H1 (cell line): ENCODE measurements at regions not wholly inside any gene's neighbourhood (a gene's known extent, or its start where the extent isn't known, plus 50 kb on each side); places are given as distances from the start of the nearest gene placed in this dataset.

Experiments used
- CTCF ChIA-PET: fragments of 300-600 bp; sonication (Branson Sonifier 250); formaldehyde crosslinking; loops from one replicate; lab custom pipeline; 2021; ENCODE audit not compliant: partially characterized antibody; lab: Charles Lee
- POLR2A ChIA-PET: fragments of 300-600 bp; sonication (Branson Sonifier 250); formaldehyde crosslinking; loops from one replicate; lab custom pipeline; 2021; ENCODE audit warnings: inconsistent platforms; ENCODE audit not compliant: partially characterized antibody; lab: Charles Lee
- DNase-seq, 2 experiments: peaks; one replicate each; pipeline versions ENCODE4 v3.0.0 to v3.0.0-alpha.2; 2010 to 2022; ENCODE audit warnings: low spot score in 2 of 2, low read depth in 1 of 2, mixed read lengths in 1 of 2
- FAIRE-seq: peaks from 2 replicates; lab custom pipeline; 2011; peaks lifted over from hg19 to GRCh38; lab: Jason Lieb, UNC
- H2AFZ ChIP-seq: 2 replicates; pipeline ENCODE4 v1.8.1; 2012; ENCODE audit warnings: low read length, inconsistent platforms
- H2AK5ac ChIP-seq: 2 replicates; pipeline ENCODE4 v1.6.1; 2013; ENCODE audit warnings: low read depth, low read length
- H2BK120ac ChIP-seq: replicated peaks from 2 replicates; pipeline ENCODE3; 2013; ENCODE audit warnings: low read depth, low read length, inconsistent platforms
- H2BK12ac ChIP-seq: 2 replicates; pipeline ENCODE4 v1.6.1; 2013; ENCODE audit warnings: low read depth, low read length
- H2BK15ac ChIP-seq: 2 replicates; pipeline ENCODE4 v1.6.1; 2013; ENCODE audit warnings: low read length
- H2BK20ac ChIP-seq: 2 replicates; pipeline ENCODE4 v1.6.1; 2013; ENCODE audit warnings: low read length
- H2BK5ac ChIP-seq: 2 replicates; pipeline ENCODE4 v1.6.1; 2013; ENCODE audit warnings: low read depth, low read length
- H3K14ac ChIP-seq: 2 replicates; pipeline ENCODE4 v1.6.1; 2013; ENCODE audit warnings: inconsistent platforms; ENCODE audit not compliant: insufficient read length
- H3K18ac ChIP-seq: 2 replicates; pipeline ENCODE4 v1.6.1; 2013; ENCODE audit warnings: low read length; ENCODE audit errors: extremely low read depth
- H3K23ac ChIP-seq: 2 replicates; pipeline ENCODE4 v1.6.1; 2013; ENCODE audit warnings: inconsistent platforms; ENCODE audit not compliant: insufficient read length
- H3K23me2 ChIP-seq: 2 replicates; pipeline ENCODE4 v1.6.1; 2013; ENCODE audit warnings: low read depth, low read length
- H3K27ac ChIP-seq: 2 replicates; pipeline ENCODE4 v1.6.1; 2011; ENCODE audit warnings: low read depth, low read length, inconsistent platforms
- H3K27me3 ChIP-seq, 4 experiments: replicated peaks in 1 of 4; 1 replicate in 1 of 4; 2 replicates in 3 of 4; pipeline versions ENCODE4 v1.6.1 to v1.8.1; 2011 to 2013; ENCODE audit warnings: low read length in 3 of 4, mild to moderate bottlenecking in 3 of 4, inconsistent platforms in 2 of 4, mixed read lengths in 2 of 4, moderate library complexity in 1 of 4; ENCODE audit not compliant: control insufficient read depth in 3 of 4, insufficient read depth in 3 of 4; ENCODE audit errors: extremely low read depth in 1 of 4
- H3K36me3 ChIP-seq, 4 experiments: 2 replicates each; pipeline versions ENCODE4 v1.6.1 to v1.8.1; 2011 to 2013; ENCODE audit warnings: mild to moderate bottlenecking in 4 of 4, low read length in 3 of 4, moderate library complexity in 2 of 4, control low read depth in 1 of 4, inconsistent platforms in 1 of 4; ENCODE audit not compliant: insufficient read depth in 4 of 4, control insufficient read depth in 2 of 4
- H3K4ac ChIP-seq: replicated peaks from 2 replicates; pipeline ENCODE3; 2013; ENCODE audit warnings: low read length, low read depth, mixed read lengths, inconsistent platforms; ENCODE audit not compliant: insufficient read length
- H3K4me1 ChIP-seq, 4 experiments: replicated peaks in 1 of 4; 1 replicate in 1 of 4; 2 replicates in 3 of 4; pipeline versions ENCODE4 v1.6.1 to v1.8.1; 2011 to 2013; ENCODE audit warnings: low read length in 3 of 4, inconsistent platforms in 2 of 4, mixed read lengths in 1 of 4; ENCODE audit not compliant: insufficient read depth in 4 of 4, control insufficient read depth in 3 of 4
- H3K4me2 ChIP-seq, 2 experiments: 2 replicates each; pipeline versions ENCODE4 v1.6.1 to v1.8.1; 2011 to 2013; ENCODE audit warnings: low read depth in 2 of 2, low read length in 2 of 2, control low read depth in 1 of 2, inconsistent platforms in 1 of 2, mild to moderate bottlenecking in 1 of 2; ENCODE audit not compliant: insufficient read depth in 1 of 2
- H3K4me3 ChIP-seq, 4 experiments: fragments of 200-600, 300-600 bp in 1 of 4; sonication (generic), shearing (Covaris generic), sonication (Bioruptor Twin) in 1 of 4; 2 replicates each; pipeline versions ENCODE4 v1.5.1 to v1.8.1; 2011 to 2016; ENCODE audit warnings: low read length in 4 of 4, low read depth in 3 of 4, control low read depth in 2 of 4, inconsistent platforms in 2 of 4, mild to moderate bottlenecking in 2 of 4, mixed read lengths in 1 of 4, moderate library complexity in 1 of 4; ENCODE audit not compliant: insufficient read depth in 2 of 4; ENCODE audit errors: extremely low read depth in 1 of 4
- H3K56ac ChIP-seq: replicated peaks from 2 replicates; pipeline ENCODE3; 2013; ENCODE audit warnings: low read depth, mild to moderate bottlenecking, mixed read lengths, low read length, inconsistent platforms; ENCODE audit not compliant: insufficient read length
- H3K79me1 ChIP-seq: 2 replicates; pipeline ENCODE4 v1.6.1; 2013; ENCODE audit warnings: low read depth, low read length, control low read depth
- H3K79me2 ChIP-seq, 2 experiments: 2 replicates each; pipeline versions ENCODE4 v1.6.1 to v1.8.1; 2012 to 2013; ENCODE audit warnings: low read length in 2 of 2, mild to moderate bottlenecking in 2 of 2, inconsistent platforms in 1 of 2; ENCODE audit not compliant: insufficient read depth in 2 of 2, control insufficient read depth in 1 of 2
- H3K9ac ChIP-seq, 4 experiments: replicated peaks in 1 of 4; 1 replicate in 1 of 4; 2 replicates in 3 of 4; pipeline versions ENCODE4 v1.6.1 to v1.8.1; 2011 to 2013; ENCODE audit warnings: low read depth in 3 of 4, low read length in 3 of 4, control low read depth in 2 of 4, mild to moderate bottlenecking in 2 of 4, moderate library complexity in 2 of 4, inconsistent platforms in 1 of 4; ENCODE audit errors: extremely low read depth in 1 of 4
- H3K9me3 ChIP-seq, 2 experiments: 2 replicates each; pipeline versions ENCODE4 v1.6.1 to v1.8.1; 2012 to 2013; ENCODE audit warnings: mild to moderate bottlenecking in 2 of 2, moderate library complexity in 2 of 2, control low read depth in 1 of 2, inconsistent platforms in 1 of 2, low read depth in 1 of 2, low read length in 1 of 2, mixed read lengths in 1 of 2; ENCODE audit not compliant: insufficient read depth in 2 of 2
- H4K20me1 ChIP-seq, 2 experiments: replicated peaks in 1 of 2; 2 replicates each; pipeline versions ENCODE3 to v1.8.1; 2011 to 2013; ENCODE audit warnings: inconsistent platforms in 2 of 2, low read length in 2 of 2, mild to moderate bottlenecking in 1 of 2; ENCODE audit not compliant: insufficient read depth in 2 of 2, control insufficient read depth in 1 of 2
- H4K5ac ChIP-seq: 2 replicates; pipeline ENCODE4 v1.6.1; 2013; ENCODE audit warnings: low read length, low read depth, mixed read lengths, inconsistent platforms; ENCODE audit not compliant: insufficient read length
- H4K8ac ChIP-seq: 2 replicates; pipeline ENCODE4 v1.8.0; 2013; ENCODE audit warnings: mild to moderate bottlenecking, moderate library complexity, low read length, inconsistent platforms; ENCODE audit not compliant: insufficient read depth; ENCODE audit errors: extremely low read depth
- H4K91ac ChIP-seq: replicated peaks from 2 replicates; pipeline ENCODE3; 2013; ENCODE audit warnings: low read length, mixed read lengths, inconsistent platforms; ENCODE audit not compliant: insufficient read length
- BRCA1 ChIP-seq: IDR thresholded peaks from 2 replicates; pipeline ENCODE4 v1.6.1; 2012; ENCODE audit warnings: low read depth, low read length, improper control_type of control experiment
- CEBPB ChIP-seq: IDR thresholded peaks from 2 replicates; pipeline ENCODE4 v1.6.1; 2012; ENCODE audit warnings: low read depth, low read length
- CHD1 ChIP-seq: IDR thresholded peaks from 2 replicates; pipeline ENCODE4 v1.6.1; 2012; ENCODE audit warnings: low read depth, low read length, improper control_type of control experiment
- CREB1 ChIP-seq: IDR thresholded peaks from 2 replicates; pipeline ENCODE4 v1.6.1; 2012; ENCODE audit warnings: inconsistent platforms
- EGR1 ChIP-seq: IDR thresholded peaks from 2 replicates; pipeline ENCODE4 v1.6.1; 2011; ENCODE audit warnings: low read depth, low read length, borderline replicate concordance
- EZH2 ChIP-seq: fragments of 200-600 bp; sonication (generic); IDR thresholded peaks from 2 replicates; pipeline ENCODE4 v1.7.1; 2012; ENCODE audit warnings: low read depth, mild to moderate bottlenecking, moderate library complexity, low read length, inconsistent platforms; ENCODE audit not compliant: severe bottlenecking
- GABPA ChIP-seq: IDR thresholded peaks from 2 replicates; pipeline ENCODE4 v1.6.1; 2011; ENCODE audit warnings: mild to moderate bottlenecking, low read length, moderate library complexity, borderline replicate concordance; ENCODE audit not compliant: insufficient read depth
- HDAC2 ChIP-seq, 2 experiments: fragments of 300-600 bp in 1 of 2; sonication (generic) in 1 of 2; IDR thresholded peaks; 2 replicates each; pipeline ENCODE4 v1.6.1; 2011 to 2012; ENCODE audit warnings: low read depth in 2 of 2, low read length in 2 of 2, mild to moderate bottlenecking in 2 of 2, moderate library complexity in 2 of 2, borderline replicate concordance in 1 of 2, inconsistent platforms in 1 of 2
- NANOG ChIP-seq: IDR thresholded peaks from 2 replicates; pipeline ENCODE4 v1.6.1; 2011; ENCODE audit warnings: low read length, low read depth, mild to moderate bottlenecking, inconsistent platforms; ENCODE audit not compliant: insufficient read depth, poor library complexity, severe bottlenecking
- NRF1 ChIP-seq: IDR thresholded peaks from 2 replicates; pipeline ENCODE4 v1.6.1; 2011; ENCODE audit warnings: mild to moderate bottlenecking, low read depth, low read length, improper control_type of control experiment
- POLR2A ChIP-seq, 2 experiments: IDR thresholded peaks; 1 replicate in 1 of 2; 2 replicates in 1 of 2; pipeline ENCODE4 v1.6.1; 2011; ENCODE audit warnings: low read depth in 2 of 2, low read length in 2 of 2, mild to moderate bottlenecking in 2 of 2; ENCODE audit errors: control extremely low read depth in 1 of 2
- SIX5 ChIP-seq: IDR thresholded peaks from 2 replicates; pipeline ENCODE4 v1.6.1; 2011; ENCODE audit warnings: mild to moderate bottlenecking, low read depth, low read length
- SP1 ChIP-seq: IDR thresholded peaks from 2 replicates; pipeline ENCODE4 v1.6.1; 2011; ENCODE audit warnings: low read depth, low read length
- SP4 ChIP-seq: IDR thresholded peaks from 2 replicates; pipeline ENCODE4 v1.6.1; 2012; ENCODE audit warnings: low read length, inconsistent platforms
- TAF1 ChIP-seq: IDR thresholded peaks from 2 replicates; pipeline ENCODE4 v1.6.1; 2011; ENCODE audit warnings: mild to moderate bottlenecking, low read depth, low read length
- TEAD4 ChIP-seq: IDR thresholded peaks from 2 replicates; pipeline ENCODE4 v1.6.1; 2012; ENCODE audit warnings: low read depth, low read length, inconsistent platforms, mixed read lengths
- YY1 ChIP-seq: IDR thresholded peaks from 2 replicates; pipeline ENCODE4 v1.6.1; 2011; ENCODE audit warnings: low read depth, mild to moderate bottlenecking, low read length
- WGBS, 2 experiments: shearing (Covaris generic) in 1 of 2; methylation state at CpG; one replicate each; pipeline versions ENCODE4 v1.1.6 to v1.1.7; 2013 to 2015; ENCODE audit warnings: low lambda C conversion rate in 2 of 2, mixed read lengths in 2 of 2, inconsistent platforms in 1 of 2, low coverage in 1 of 2, missing lambda C conversion rate in 1 of 2; ENCODE audit not compliant: insufficient replicate concordance in 2 of 2, insufficient coverage in 1 of 2, insufficient read length in 1 of 2; ENCODE audit errors: extremely low coverage in 1 of 2, missing lambda C conversion rate in 1 of 2; 5-methylcytosine and 5-hydroxymethylcytosine counted together
- TF ChIP-seq, protein P1 (sequence below): IDR thresholded peaks from 2 replicates; pipeline ENCODE4 v1.6.1; 2012; ENCODE audit warnings: inconsistent platforms

DNA sequence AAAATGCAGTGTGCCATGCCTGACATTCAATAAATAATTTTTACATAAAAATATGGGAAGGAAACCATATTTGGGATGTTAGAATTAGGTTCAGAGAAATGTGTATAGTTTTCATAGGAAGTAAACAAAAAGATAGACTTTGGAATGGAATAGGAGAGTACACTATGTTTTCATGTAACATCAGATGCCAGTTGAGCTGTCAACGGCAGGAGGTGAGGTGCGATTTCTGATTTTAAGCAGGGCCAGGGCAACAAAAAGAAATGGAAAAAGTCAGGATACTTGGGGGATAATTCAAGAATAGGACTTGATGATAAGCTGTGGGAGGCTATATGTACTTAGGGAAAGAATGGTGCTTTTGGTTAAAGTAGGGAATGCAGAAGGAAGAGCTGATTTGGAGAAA, 639.5 kb downstream of the OTOL1 start:
- Histone ChIP-seq H3K9ac (no peak overlapping the region), H3K4me1 (no peaks in the 10 kb centered on the region), H2AFZ (no peak overlapping the region), H3K14ac (no peak overlapping the region), H4K20me1 (no peaks in the 10 kb centered on the region), H3K4me3 (no peak overlapping the region), H3K9me3 (no peaks in the 10 kb centered on the region), H2BK15ac (no peak overlapping the region), H3K4me2 (no peak overlapping the region), H3K18ac (no peak overlapping the region), H3K23me2 (no peaks in the 10 kb centered on the region), H3K4ac (no peak overlapping the region), H2BK12ac (no peak overlapping the region), H3K79me2 (no peaks in the 10 kb centered on the region), H2BK20ac (no peak overlapping the region), H3K56ac (no peak overlapping the region), H3K36me3 (no peaks in the 10 kb centered on the region), H4K91ac (no peak overlapping the region), H3K23ac (no peak overlapping the region), H2BK120ac (no peak overlapping the region), H3K27me3 (no peaks in the 10 kb centered on the region), H2AK5ac (no peak overlapping the region), H3K27ac (no peak overlapping the region), H2BK5ac (no peak overlapping the region), H4K5ac (no peak overlapping the region), H3K79me1 (no peaks in the 10 kb centered on the region), H4K8ac (no peak overlapping the region)
- TF ChIP-seq TEAD4 (no peak), NRF1 (no peak), SIX5 (no peak), YY1 (no peak), TAF1 (no peak), CEBPB (no peak), EGR1 (no peak), NANOG (no peak), SP1 (no peak), POLR2A (IDR thresholded peaks at IDR 0.05; ENCODE audit: control extremely low read depth in 1 of 2, low read depth in 2 of 2, low read length in 2 of 2) (no peak), HDAC2 (IDR thresholded peaks at IDR 0.05; ENCODE audit: borderline replicate concordance in 1 of 2, low read depth in 2 of 2, low read length in 2 of 2) (no peak), CREB1 (no peak), EZH2 (no peak), BRCA1 (no peak), GABPA (no peak), SP4 (no peak), CHD1 (no peak)
- TF ChIP-seq, protein P1, sequence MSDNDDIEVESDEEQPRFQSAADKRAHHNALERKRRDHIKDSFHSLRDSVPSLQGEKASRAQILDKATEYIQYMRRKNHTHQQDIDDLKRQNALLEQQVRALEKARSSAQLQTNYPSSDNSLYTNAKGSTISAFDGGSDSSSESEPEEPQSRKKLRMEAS, result no peak
- ChIA-PET POLR2A (no interaction called here), CTCF (no interaction called here)
- DNase-seq, result no peak
- FAIRE-seq, result no peak
- 100% methylated on average over 2 of the region's 2 CpGs; no CpG with 5 or more reads in 1 of the 2 experiments for WGBS, 2 experiments
